Calu3 (cell line): ENCODE measurements at regions not wholly inside any gene's neighbourhood (a gene's known extent, or its start where the extent isn't known, plus 50 kb on each side); places are given as distances from the start of the nearest gene placed in this dataset.

Source experiments
- BruUV-seq: library from RNA; stranded (reverse); fragments of 400-500 nt; replicated peaks from 2 replicates; lab custom pipeline; 2021; lab: Mats Ljungman, UMichigan
- CTCF ChIA-PET: fragments of 300-600 bp; sonication (Branson Sonifier 250); formaldehyde crosslinking; loops from one replicate; lab custom pipeline; 2022; ENCODE audit warnings: antibody characterized with exemption; lab: Charles Lee
- DNase-seq: peaks from one replicate; pipeline ENCODE4 v3.0.0; 2022
- H3K27ac Mint-ChIP-seq: one replicate; pipeline ENCODE4 v1.8.0; 2022; ENCODE audit warnings: mixed read lengths; ENCODE audit not compliant: unreplicated experiment
- H3K27me3 Mint-ChIP-seq: one replicate; pipeline ENCODE4 v1.8.0; 2022; ENCODE audit warnings: mixed read lengths; ENCODE audit not compliant: unreplicated experiment
- H3K36me3 Mint-ChIP-seq: one replicate; pipeline ENCODE4 v1.8.0; 2022; ENCODE audit warnings: mild to moderate bottlenecking, moderate library complexity, mixed read lengths; ENCODE audit not compliant: insufficient read depth, unreplicated experiment
- H3K4me1 Mint-ChIP-seq: one replicate; pipeline ENCODE4 v1.8.0; 2022; ENCODE audit warnings: mild to moderate bottlenecking, low read depth, mixed read lengths; ENCODE audit not compliant: unreplicated experiment
- H3K4me3 Mint-ChIP-seq: one replicate; pipeline ENCODE4 v1.8.0; 2022; ENCODE audit warnings: mild to moderate bottlenecking, low read depth, moderate library complexity, mixed read lengths; ENCODE audit not compliant: unreplicated experiment
- H3K9me3 Mint-ChIP-seq: one replicate; pipeline ENCODE4 v1.8.0; 2022; ENCODE audit warnings: low read depth, mixed read lengths; ENCODE audit not compliant: unreplicated experiment
- intact Hi-C: fragments of 100-400 bp; cut with micrococcal nuclease; formaldehyde crosslinking; loops from one replicate; pipeline ENCODE4 v1.10.0; 2022; ENCODE audit not compliant: unreplicated experiment
- TF ChIP-seq, protein P1 (sequence below): fragments of 200-600 bp; IDR thresholded peaks from one replicate; pipeline ENCODE4 v1.8.0; 2022; ENCODE audit warnings: antibody characterized with exemption; ENCODE audit not compliant: unreplicated experiment

DNA sequence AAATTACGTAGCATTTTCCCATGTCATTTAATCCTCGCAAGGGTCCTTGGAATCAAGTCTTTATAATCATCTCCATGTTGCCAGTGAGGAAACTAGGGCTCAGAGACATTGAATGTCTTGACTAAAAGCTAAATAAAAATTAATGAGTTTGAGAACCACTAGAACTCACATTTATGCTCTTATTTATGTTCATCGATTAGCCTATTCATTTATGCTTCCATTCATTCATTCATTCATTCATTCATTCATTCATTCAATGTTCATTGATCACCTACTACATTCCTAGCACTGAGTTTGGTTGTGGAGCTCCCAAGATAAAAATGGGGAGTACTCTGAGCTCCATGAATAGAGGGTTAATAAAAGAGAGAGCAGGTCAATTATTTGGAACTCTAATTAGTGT lies 59.7 kb downstream of the KCNA1 start:
- peaks cover 72% of the 10 kb centered on the region for H3K27me3 Mint-ChIP-seq
- CTCF ChIA-PET: no interaction called here

DNA sequence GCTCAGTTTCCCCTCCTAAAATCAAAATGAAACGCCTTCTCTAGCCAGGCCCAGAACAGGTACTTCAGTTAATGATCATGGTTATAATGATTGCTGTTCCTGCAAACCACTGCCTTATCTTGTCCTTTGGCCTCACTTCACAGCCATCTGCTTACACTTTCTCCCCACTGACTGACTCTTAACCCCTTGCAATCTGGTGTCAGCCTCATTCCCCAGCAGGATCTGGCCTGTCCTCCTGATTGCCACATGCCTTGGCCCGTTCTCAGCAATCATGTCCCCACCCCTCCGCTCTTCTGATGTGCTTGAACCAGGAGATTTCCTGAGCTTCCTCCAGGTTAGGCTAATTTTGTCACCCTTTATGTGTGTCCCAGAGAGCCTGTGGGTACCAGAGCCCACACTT lies 64.5 kb downstream of the KCNA1 start:
- Mint-ChIP-seq H3K36me3 (no peaks in the 10 kb centered on the region), H3K27me3 (peaks cover 61% of the 10 kb centered on the region), H3K4me1 (no peaks in the 10 kb centered on the region), H3K27ac (no peak overlapping the region), H3K9me3 (no peaks in the 10 kb centered on the region), H3K4me3 (no peak overlapping the region)
- intact Hi-C loops: no loop called here
- TF ChIP-seq, protein P1, sequence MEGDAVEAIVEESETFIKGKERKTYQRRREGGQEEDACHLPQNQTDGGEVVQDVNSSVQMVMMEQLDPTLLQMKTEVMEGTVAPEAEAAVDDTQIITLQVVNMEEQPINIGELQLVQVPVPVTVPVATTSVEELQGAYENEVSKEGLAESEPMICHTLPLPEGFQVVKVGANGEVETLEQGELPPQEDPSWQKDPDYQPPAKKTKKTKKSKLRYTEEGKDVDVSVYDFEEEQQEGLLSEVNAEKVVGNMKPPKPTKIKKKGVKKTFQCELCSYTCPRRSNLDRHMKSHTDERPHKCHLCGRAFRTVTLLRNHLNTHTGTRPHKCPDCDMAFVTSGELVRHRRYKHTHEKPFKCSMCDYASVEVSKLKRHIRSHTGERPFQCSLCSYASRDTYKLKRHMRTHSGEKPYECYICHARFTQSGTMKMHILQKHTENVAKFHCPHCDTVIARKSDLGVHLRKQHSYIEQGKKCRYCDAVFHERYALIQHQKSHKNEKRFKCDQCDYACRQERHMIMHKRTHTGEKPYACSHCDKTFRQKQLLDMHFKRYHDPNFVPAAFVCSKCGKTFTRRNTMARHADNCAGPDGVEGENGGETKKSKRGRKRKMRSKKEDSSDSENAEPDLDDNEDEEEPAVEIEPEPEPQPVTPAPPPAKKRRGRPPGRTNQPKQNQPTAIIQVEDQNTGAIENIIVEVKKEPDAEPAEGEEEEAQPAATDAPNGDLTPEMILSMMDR: no peak
- CTCF ChIA-PET: interaction anchor here (1.2 kb wide), 1 partner anchor 119 kb away, joined by 3 read pairs; no protein-coding TSS in a partner anchor
- BruUV-seq: no TSS peak
- no peak for DNase-seq

More for the DNA sequence above, 59.7 kb downstream of the KCNA1 start:
- intact Hi-C loops: no loop called here
- H3K4me1 Mint-ChIP-seq: no peaks in the 10 kb centered on the region
- H3K36me3 Mint-ChIP-seq: no peaks in the 10 kb centered on the region
- BruUV-seq: no TSS peak
- H3K9me3 Mint-ChIP-seq: no peaks in the 10 kb centered on the region
- TF ChIP-seq, protein P1: no peak
- no peak for DNase-seq
- H3K27ac Mint-ChIP-seq: no peak overlapping the region
- no peak overlapping the region for H3K4me3 Mint-ChIP-seq

DNA sequence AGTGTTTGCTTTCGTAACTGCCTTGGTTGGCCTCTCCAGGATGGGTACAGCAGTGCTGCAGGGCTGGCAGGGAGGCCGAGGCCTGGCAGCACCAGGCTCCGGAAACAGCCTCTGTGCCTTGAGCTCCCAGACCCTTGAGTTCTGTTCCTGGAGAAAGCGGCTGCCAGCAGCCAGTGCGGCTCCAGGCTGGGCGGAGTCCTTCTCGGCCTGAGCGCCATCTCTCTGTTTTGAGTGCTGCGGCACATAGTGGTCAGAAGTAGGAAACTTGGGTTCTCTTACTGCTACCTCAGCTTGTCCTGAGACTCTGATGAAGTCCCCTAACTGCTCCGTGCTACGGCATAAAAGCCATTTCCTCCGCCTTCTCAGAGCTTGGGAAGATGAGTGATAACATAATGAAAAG lies 65.9 kb downstream of the KCNA1 start:
- DNase-seq: no peak
- no peaks in the 10 kb centered on the region for H3K9me3 Mint-ChIP-seq
- no peaks in the 10 kb centered on the region for H3K4me1 Mint-ChIP-seq
- CTCF ChIA-PET: no interaction called here
- H3K27ac Mint-ChIP-seq: no peak overlapping the region
- H3K36me3 Mint-ChIP-seq: no peaks in the 10 kb centered on the region
- intact Hi-C loops: no loop called here
- TF ChIP-seq, protein P1: no peak
- H3K4me3 Mint-ChIP-seq: no peak overlapping the region
- no TSS peak for BruUV-seq
- H3K27me3 Mint-ChIP-seq: peaks cover 48% of the 10 kb centered on the region

DNA sequence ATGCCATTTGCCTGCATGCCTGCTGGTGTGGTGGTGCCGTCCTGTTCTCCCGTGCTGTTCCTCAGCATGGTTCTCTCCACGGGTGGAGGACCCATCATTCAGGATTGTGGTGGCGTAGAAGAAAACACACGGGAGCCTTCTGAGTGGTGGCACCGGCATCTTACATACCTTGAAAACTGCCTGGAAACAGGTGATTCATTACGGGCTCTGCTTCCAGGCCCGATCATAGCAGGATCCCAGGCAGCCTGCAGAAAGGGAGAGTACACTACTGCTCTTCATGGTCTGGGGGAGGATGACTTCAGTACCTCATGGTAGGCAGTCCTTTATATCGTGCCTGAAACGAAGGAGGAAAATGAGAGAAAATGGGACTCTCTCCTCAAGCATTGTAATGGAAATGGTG lies 66.6 kb upstream of the KCNA5 start:
- no peak for DNase-seq
- Mint-ChIP-seq H3K27ac (no peak overlapping the region), H3K27me3 (peaks cover 33% of the 10 kb centered on the region), H3K4me3 (no peak overlapping the region), H3K9me3 (no peaks in the 10 kb centered on the region), H3K4me1 (no peaks in the 10 kb centered on the region), H3K36me3 (no peaks in the 10 kb centered on the region)
- no TSS peak for BruUV-seq
- TF ChIP-seq, protein P1: no peak
- intact Hi-C loops: no loop called here
- CTCF ChIA-PET: no interaction called here
